DOHH2 (cell line): ENCODE measurements at regions not wholly inside any gene's neighbourhood (a gene's known extent, or its start where the extent isn't known, plus 50 kb on each side); places are given as distances from the start of the nearest gene placed in this dataset.

Experiments
- CTCF ChIP-seq: fragments of 200-600 bp; sonication (generic); IDR thresholded peaks from one replicate; pipeline ENCODE4 v1.5.1; 2014; ENCODE audit warnings: antibody characterized with exemption, mild to moderate bottlenecking, low read depth, low read length; ENCODE audit not compliant: poor library complexity, severe bottlenecking
- EZH2phosphoT487 ChIP-seq: fragments of 200-600 bp; sonication (generic); IDR thresholded peaks from 2 replicates; pipeline ENCODE4 v1.6.1; 2017; ENCODE audit warnings: borderline replicate concordance, mild to moderate bottlenecking, antibody characterized with exemption, low read length, moderate library complexity, mixed read lengths

- TF ChIP-seq CTCF = no peak
- TF ChIP-seq EZH2phosphoT487 = no peak
Observed at GRCh38 chr2:20541651-20542050, 94.8 kb downstream of the RHOB start.
